OCI-LY3 (cell line): ENCODE measurements at regions not wholly inside any gene's neighbourhood (a gene's known extent, or its start where the extent isn't known, plus 50 kb on each side); places are given as distances from the start of the nearest gene placed in this dataset.

ENCODE experiments used
- H2AFZ ChIP-seq: fragments of 200-600, 300-600 bp; shearing (Covaris generic); 2 replicates; pipeline ENCODE4 v1.6.0; 2014; ENCODE audit warnings: antibody characterized with exemption, low read depth, low read length
- H3K27ac ChIP-seq: fragments of 200-600, 300-600 bp; sonication (generic); 2 replicates; pipeline ENCODE4 v1.5.1; 2014; ENCODE audit warnings: mild to moderate bottlenecking, low read length, moderate library complexity, mixed read lengths
- H3K27me3 ChIP-seq: fragments of 200-600, 300-600 bp; sonication (generic); 2 replicates; pipeline ENCODE4 v1.6.1; 2014; ENCODE audit warnings: low read depth, low read length, mixed read lengths
- H3K36me3 ChIP-seq: fragments of 200-600, 300-600 bp; sonication (generic); replicated peaks from 2 replicates; pipeline ENCODE3; 2014; ENCODE audit warnings: low read depth, low read length, mixed read lengths
- H3K4me1 ChIP-seq: fragments of 300-600, 200-600 bp; sonication (generic); 2 replicates; pipeline ENCODE4 v1.6.1; 2014; ENCODE audit warnings: low read length, mixed read lengths
- H3K4me2 ChIP-seq: fragments of 200-600, 300-600 bp; sonication (generic); 2 replicates; pipeline ENCODE4 v1.6.1; 2014; ENCODE audit warnings: low read length, mixed read lengths
- H3K4me3 ChIP-seq: fragments of 300-600, 200-600 bp; sonication (generic); 2 replicates; pipeline ENCODE4 v1.5.1; 2014; ENCODE audit warnings: antibody characterized with exemption, mild to moderate bottlenecking, low read length, moderate library complexity
- H3K79me2 ChIP-seq: fragments of 300-600, 200-600 bp; shearing (Covaris generic); 2 replicates; pipeline ENCODE4 v1.6.1; 2014; ENCODE audit warnings: mild to moderate bottlenecking, low read length, mixed read lengths
- H3K9ac ChIP-seq: fragments of 300-600, 200-600 bp; shearing (Covaris generic); 2 replicates; pipeline ENCODE4 v1.6.0; 2014; ENCODE audit warnings: mild to moderate bottlenecking, low read length, moderate library complexity
- H3K9me3 ChIP-seq: fragments of 200-600, 300-600 bp; shearing (Covaris generic); 2 replicates; pipeline ENCODE4 v1.6.1; 2014; ENCODE audit warnings: low read length, mixed read lengths; ENCODE audit not compliant: insufficient read depth
- H4K20me1 ChIP-seq: fragments of 200-600, 300-600 bp; sonication (generic); 2 replicates; pipeline ENCODE4 v1.6.1; 2016; ENCODE audit warnings: low read length, mixed read lengths; ENCODE audit not compliant: insufficient read depth
- EZH2phosphoT487 ChIP-seq: fragments of 200-600 bp; shearing (Covaris generic); IDR thresholded peaks from 2 replicates; pipeline ENCODE4 v1.6.1; 2018; ENCODE audit warnings: antibody characterized with exemption, mixed run types, low read depth
- TF ChIP-seq, protein P1 (sequence below): fragments of 200-600, 300-600 bp; sonication (generic); IDR thresholded peaks from 2 replicates; pipeline ENCODE4 v1.5.1; 2014; ENCODE audit warnings: antibody characterized with exemption, low read length, low read depth

DNA sequence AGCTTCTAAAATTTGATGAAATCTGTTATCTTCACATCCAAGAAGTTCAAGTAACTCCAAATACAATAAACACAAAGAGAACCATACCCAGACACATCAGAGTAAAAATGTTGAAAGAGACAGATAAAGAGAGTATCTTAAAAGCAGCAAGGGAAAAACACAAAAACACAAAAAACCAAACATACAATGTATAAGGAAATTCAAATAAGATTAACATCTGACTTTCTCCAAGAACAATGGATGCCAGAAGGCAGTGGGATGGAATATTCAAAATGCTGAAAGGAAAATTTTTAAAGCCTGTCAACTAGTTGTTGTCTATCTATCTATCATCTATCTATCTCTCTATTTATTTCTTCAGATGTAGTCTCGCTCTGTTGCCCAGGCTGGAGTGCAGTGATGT, 72.4 kb upstream of the MKLN1 start:
- no peak overlapping the region for H3K4me3 ChIP-seq
- no peaks in the 10 kb centered on the region for H3K36me3 ChIP-seq
- peaks cover 6% of the 10 kb centered on the region for H3K9me3 ChIP-seq
- H3K9ac ChIP-seq: no peak overlapping the region
- H4K20me1 ChIP-seq: no peaks in the 10 kb centered on the region
- TF ChIP-seq EZH2phosphoT487: no peak
- TF ChIP-seq, protein P1, sequence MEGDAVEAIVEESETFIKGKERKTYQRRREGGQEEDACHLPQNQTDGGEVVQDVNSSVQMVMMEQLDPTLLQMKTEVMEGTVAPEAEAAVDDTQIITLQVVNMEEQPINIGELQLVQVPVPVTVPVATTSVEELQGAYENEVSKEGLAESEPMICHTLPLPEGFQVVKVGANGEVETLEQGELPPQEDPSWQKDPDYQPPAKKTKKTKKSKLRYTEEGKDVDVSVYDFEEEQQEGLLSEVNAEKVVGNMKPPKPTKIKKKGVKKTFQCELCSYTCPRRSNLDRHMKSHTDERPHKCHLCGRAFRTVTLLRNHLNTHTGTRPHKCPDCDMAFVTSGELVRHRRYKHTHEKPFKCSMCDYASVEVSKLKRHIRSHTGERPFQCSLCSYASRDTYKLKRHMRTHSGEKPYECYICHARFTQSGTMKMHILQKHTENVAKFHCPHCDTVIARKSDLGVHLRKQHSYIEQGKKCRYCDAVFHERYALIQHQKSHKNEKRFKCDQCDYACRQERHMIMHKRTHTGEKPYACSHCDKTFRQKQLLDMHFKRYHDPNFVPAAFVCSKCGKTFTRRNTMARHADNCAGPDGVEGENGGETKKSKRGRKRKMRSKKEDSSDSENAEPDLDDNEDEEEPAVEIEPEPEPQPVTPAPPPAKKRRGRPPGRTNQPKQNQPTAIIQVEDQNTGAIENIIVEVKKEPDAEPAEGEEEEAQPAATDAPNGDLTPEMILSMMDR: no peak
- H3K4me2 ChIP-seq: no peak overlapping the region
- no peaks in the 10 kb centered on the region for H3K4me1 ChIP-seq
- no peaks in the 10 kb centered on the region for H3K79me2 ChIP-seq
- H3K27me3 ChIP-seq: peaks cover 5% of the 10 kb centered on the region; the same call in 1 of the 2 replicates
- no peak overlapping the region for H3K27ac ChIP-seq
- no peak overlapping the region for H2AFZ ChIP-seq

DNA sequence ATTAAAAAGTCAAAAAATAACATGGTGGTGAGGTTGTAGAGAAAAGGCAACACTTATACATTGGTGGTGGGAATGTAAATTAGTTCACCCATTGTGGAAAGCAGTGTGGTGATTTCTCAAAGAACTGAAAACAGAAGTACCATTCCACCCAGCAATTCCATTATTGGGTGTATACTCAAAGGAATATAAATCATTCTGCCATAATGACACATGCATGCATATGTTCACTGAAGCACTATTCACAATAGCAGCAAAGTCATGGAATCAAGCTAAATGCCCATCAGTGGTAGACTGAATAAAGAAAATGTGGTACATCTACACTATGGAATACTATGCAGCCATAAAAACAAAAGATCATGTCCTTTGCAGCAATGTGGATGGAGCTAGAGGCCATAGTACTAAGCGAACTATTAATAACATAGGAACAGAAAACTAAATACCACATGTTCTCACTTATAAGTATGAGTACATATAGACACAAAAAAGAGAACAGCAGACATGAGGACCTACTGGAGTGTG, 66.1 kb upstream of the MKLN1 start:
- no peak overlapping the region for H3K4me2 ChIP-seq
- no peak overlapping the region for H2AFZ ChIP-seq
- H3K27ac ChIP-seq: no peak overlapping the region
- H3K4me1 ChIP-seq: no peaks in the 10 kb centered on the region
- no peaks in the 10 kb centered on the region for H3K79me2 ChIP-seq
- no peak overlapping the region for H3K4me3 ChIP-seq
- no peaks in the 10 kb centered on the region for H4K20me1 ChIP-seq
- H3K9me3 ChIP-seq: no peaks in the 10 kb centered on the region
- no peaks in the 10 kb centered on the region for H3K36me3 ChIP-seq
- H3K27me3 ChIP-seq: peaks cover 9% of the 10 kb centered on the region; the same call in 1 of the 2 replicates
- TF ChIP-seq EZH2phosphoT487: no peak
- TF ChIP-seq, protein P1: no peak
- no peak overlapping the region for H3K9ac ChIP-seq

DNA sequence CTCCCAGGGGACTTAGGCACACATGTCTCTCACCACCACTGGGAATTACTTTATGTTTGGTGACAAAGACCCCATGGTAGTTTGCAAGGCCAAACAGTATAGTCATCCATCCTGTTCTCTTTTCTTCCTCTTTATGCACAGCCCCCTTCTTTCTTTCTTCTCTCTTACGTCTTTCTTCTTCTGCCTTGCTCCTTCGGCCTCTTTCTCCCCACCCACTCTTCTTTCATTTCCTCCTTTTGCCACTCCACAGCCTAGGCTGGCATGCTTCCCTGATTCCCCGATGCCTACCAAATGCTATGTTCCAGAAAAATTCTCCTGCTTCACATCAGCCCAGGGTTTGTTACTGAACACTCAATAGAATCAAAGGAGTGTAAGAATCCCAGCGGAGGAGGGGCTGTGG, 62.4 kb upstream of the MKLN1 start:
- Histone ChIP-seq H3K79me2 (no peaks in the 10 kb centered on the region), H3K9ac (no peak overlapping the region), H3K27me3 (peaks cover 6% of the 10 kb centered on the region; the same call in 1 of the 2 replicates), H3K4me2 (no peak overlapping the region), H3K9me3 (no peaks in the 10 kb centered on the region), H2AFZ (no peak overlapping the region), H3K4me1 (no peaks in the 10 kb centered on the region), H3K36me3 (no peaks in the 10 kb centered on the region), H3K27ac (no peak overlapping the region), H3K4me3 (no peak overlapping the region), H4K20me1 (no peaks in the 10 kb centered on the region)
- TF ChIP-seq EZH2phosphoT487: no peak
- TF ChIP-seq, protein P1: no peak

DNA sequence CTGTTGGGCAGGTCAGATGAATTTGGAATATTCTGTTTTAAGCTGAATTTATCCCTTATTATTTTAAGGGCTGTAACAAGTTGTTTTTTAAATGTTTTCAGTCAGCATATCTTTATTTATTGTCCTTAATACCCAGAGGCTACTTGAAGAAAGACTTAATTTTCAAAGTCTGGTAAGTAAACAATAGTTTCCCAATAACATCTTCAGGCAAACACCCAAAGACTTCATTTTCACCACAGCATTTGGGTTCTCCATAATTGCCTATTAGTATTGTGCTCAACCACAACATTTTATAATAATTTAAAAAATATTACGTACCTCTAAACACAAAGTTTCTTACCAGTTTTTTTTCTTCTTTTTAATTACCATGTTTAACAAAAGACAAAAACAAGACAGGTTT, 60.0 kb upstream of the MKLN1 start:
- Histone ChIP-seq H3K27ac (no peak overlapping the region), H3K9ac (no peak overlapping the region), H3K27me3 (peaks cover 6% of the 10 kb centered on the region; the same call in 1 of the 2 replicates), H3K9me3 (no peaks in the 10 kb centered on the region), H2AFZ (no peak overlapping the region), H4K20me1 (no peaks in the 10 kb centered on the region), H3K79me2 (no peaks in the 10 kb centered on the region), H3K4me1 (no peaks in the 10 kb centered on the region), H3K4me2 (no peak overlapping the region), H3K4me3 (no peak overlapping the region), H3K36me3 (no peaks in the 10 kb centered on the region)
- TF ChIP-seq, protein P1: no peak
